GM18507 (cell line): ENCODE measurements at regions not wholly inside any gene's neighbourhood (a gene's known extent, or its start where the extent isn't known, plus 50 kb on each side); places are given as distances from the start of the nearest gene placed in this dataset.

Experiments
- DNase-seq: peaks from one replicate; pipeline ENCODE4 v3.0.0; 2011; ENCODE audit warnings: low read depth; ENCODE audit not compliant: insufficient read length; ENCODE audit errors: extremely low spot score
- FAIRE-seq: peaks from 2 replicates; lab custom pipeline; 2011; peaks lifted over from hg19 to GRCh38; lab: Jason Lieb, UNC

GRCh38 chr13:72399351-72399750 is 328.1 kb downstream of the MZT1 start:
- no peak for FAIRE-seq

GRCh38 chr13:72397265-72397664 is 330.2 kb downstream of the MZT1 start:
- FAIRE-seq, result no peak
- no peak for DNase-seq

More at GRCh38 chr13:72399351-72399750, 328.1 kb downstream of the MZT1 start:
- DNase-seq, result no peak

- no peak for DNase-seq
- FAIRE-seq, result no peak
Observed at GRCh38 chr13:72390909-72391308, 336.5 kb downstream of the MZT1 start.

GRCh38 chr13:72386138-72386684 is 341.2 kb downstream of the MZT1 start:
- DNase-seq, result no peak
- FAIRE-seq, result no peak

DNA sequence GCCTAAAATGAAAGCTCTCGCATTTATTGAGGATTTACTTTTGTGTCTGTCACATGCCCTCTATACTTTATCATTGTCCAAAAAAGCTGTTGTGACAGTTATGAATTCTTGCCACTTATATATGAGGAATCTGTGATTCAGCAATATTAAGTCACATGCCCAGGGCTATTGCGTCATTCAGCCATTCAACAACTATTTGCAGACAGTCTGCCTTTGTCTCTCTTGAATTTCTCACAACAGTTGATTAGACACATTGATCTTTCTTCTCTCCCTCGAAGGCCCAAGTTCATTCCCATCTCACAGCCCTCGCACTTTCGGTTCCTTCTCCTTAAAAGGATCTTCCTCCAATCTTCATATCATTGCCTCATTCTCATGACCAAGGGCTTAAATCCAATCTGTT is 342.6 kb downstream of the MZT1 start:
- DNase-seq (no peak), FAIRE-seq (no peak)

DNA sequence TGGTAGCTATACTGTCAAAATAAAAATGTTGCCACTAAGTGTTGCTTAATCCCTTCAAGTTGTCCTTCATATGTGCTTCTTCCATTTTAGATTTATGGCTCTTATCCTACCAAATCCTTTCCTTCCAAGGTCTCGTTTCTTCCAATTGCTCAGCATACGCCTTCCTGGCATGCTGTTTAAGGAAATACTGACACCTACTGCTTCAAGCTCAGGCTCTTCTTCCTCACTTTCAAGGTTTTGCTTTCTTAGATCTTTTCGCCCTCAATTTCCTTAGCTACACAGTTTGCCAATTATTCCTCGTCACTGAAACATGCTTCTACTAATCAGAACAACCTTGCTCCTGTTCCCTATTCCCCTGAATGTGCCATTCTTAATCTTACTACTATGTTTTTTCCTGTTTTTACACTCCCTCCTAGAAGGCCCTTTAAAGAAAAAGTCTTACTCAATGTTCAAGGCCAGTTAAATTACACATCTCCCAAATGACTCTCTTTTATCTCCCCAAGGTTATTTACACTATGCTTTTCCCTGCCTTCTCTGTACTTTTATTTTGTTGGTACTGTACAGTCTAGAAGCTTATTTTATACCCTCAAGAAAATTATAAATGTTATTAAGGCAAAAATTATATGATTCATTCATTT is 343.1 kb downstream of the MZT1 start:
- no peak for DNase-seq
- FAIRE-seq, result no peak

DNA sequence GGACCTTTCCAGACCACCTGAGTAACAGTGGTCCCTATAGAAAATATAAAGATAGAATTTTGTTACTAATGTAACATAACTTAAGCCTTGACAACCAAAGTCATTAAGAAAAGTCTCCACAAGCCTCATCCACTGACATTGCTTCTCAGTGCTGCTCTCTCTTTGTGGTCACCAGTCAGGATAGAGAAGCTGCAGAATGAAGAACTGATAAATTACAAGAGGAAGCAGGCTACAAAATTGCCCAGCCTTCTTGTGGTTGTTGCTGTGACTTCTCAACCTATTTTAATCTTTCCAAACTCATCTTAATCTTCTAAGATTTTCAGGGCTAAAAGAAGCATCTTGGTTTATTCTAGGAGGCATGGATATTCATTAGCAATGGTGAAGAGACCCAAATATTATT is 343.8 kb downstream of the MZT1 start:
- FAIRE-seq, result no peak
- DNase-seq, result no peak

GRCh38 chr13:72379581-72379980 is 347.8 kb downstream of the MZT1 start:
- FAIRE-seq, result no peak
- no peak for DNase-seq

DNA sequence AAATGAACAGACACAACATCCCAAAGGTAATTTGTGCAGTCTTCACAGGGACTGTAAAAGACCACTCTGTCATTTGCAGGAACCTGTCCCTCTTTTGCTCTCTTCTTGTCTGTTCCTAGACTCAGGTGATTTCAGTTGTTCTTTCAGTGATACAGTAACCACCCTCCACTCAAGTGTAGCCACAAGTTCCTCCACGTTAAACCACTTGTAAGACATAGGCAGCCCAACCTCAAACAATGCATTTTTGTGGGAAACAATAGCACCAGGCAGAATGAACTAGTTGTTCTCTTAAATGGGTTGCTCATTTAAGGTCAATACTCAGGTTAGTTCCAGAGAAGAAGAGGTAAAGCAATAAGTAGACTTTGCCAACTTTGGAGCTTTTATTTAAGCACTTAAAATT is 359.4 kb downstream of the MZT1 start:
- no peak for FAIRE-seq
- DNase-seq, result no peak

DNA sequence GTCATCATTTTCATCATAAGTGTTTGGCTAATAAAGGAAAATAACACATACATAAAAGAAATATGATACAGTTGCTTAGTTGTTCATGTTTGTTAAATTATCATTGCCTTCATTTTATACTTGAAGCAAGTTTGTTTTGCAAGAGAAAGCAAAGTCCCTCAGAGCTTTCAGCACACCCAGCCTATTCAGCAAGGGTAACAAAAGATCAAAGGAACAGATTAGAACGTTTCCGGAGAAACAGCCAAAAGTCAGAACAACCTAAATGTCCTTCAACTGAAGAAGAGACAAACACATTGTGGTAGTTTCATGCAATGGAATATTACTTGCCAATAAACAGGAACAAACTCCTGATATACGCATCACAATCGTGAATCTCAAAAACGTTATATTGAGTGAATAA is 380.7 kb downstream of the MZT1 start:
- DNase-seq (no peak), FAIRE-seq (no peak)

DNA sequence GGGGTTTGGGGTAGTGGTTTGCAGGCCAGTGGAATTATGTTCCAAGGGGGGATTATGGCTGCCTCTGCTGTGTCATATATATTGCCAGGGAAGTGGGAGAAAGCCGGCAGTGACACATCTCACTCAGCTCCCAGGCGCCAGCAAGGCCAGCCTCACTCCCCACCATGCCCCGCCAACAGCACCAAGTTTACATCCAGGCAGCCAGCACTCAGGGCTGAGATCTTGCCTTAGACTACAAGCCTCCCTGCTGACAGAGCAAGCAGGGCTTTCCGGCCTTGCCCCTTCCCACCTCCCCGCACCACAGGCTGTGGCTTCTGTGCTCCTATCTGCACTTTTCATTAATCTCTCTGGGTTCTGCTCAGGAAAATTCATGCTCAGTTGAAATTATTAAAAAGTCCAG is 385.1 kb downstream of the MZT1 start:
- FAIRE-seq (no peak), DNase-seq (no peak)

DNA sequence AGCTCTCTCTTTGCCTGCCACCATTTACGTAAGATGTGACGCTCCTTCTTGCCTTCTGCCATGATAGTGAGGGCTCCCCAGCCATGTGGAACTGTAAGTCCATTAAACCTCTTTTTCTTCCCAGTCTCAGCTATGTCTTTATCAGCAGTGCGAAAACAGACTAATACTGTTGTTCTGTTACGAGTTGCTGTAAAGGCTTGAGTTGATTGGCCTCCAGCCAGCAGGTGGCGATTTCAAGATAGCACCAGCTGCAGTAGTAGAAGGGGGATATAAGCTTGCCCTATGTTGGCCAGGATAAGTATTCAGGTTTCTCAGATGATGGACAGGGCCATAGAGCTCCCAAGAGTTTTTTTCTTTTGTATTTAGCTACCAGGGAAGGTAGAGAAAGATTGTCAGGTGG is 385.5 kb downstream of the MZT1 start:
- no peak for FAIRE-seq
- DNase-seq, result no peak

- FAIRE-seq, result no peak
Observed at GRCh38 chr13:72317346-72318109, 409.9 kb downstream of the MZT1 start.

GRCh38 chr13:72316716-72317115 is 410.7 kb downstream of the MZT1 start:
- DNase-seq (no peak), FAIRE-seq (no peak)

More at GRCh38 chr13:72317346-72318109, 409.9 kb downstream of the MZT1 start:
- no peak for DNase-seq

DNA sequence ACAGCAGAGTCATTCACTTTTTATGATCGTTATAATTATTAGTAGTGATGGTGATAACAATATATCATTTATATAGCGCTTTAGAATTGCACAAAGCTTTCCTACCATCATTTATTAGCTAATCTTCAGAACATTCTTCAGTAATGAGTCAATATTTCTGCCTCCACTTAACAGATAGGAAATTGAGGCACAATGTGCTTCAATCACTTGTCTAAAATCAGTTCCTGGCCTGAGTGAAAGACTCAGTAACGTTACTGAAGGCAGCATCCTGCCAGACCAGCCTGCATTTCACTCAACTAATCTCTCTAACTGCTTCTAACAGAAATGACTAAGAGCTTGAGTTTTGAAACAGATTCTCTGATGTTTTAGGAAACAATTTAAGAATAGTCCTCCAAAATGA is 412.1 kb downstream of the MZT1 start:
- FAIRE-seq (no peak), DNase-seq (no peak)

DNA sequence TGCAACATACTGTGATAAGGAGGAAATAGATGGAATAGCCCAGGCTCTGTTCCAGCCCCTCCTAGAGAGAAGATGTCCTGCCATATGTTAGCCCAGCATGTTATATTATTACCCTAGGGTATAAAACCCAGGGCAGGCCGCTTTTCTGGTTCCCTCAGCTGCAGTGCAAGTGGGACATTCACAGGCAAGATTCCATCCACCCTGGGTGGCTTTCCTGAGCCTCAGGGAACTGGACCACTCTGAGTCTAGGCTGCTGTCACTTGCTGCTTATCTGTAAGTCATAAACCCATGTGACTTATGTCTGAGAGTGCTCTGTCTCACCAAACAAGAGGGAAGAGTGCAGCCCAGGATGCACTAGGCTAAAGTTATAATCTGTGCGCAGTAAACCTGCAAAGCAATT is 413.2 kb downstream of the MZT1 start:
- FAIRE-seq (no peak), DNase-seq (no peak)

DNA sequence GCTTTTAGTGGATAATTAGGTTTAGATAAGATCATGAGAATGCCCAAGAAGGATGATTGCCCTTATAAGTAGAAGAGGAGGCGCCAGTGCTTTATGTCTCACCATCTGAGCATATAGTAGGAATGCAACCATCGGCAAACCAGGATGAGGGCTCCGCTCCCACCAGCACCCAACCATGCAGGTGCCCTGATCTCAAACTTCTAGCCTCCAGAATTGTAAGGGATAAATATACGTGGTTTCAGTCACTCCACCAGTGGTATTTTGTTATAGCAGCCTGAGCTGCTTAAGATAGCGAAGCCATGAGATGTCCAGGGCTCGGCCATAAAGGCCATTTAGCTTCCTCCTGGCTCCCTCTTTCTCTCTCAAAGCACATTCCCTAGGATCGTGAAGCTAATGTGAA is 413.9 kb downstream of the MZT1 start:
- no peak for FAIRE-seq

GRCh38 chr13:72303941-72304746 is 423.3 kb downstream of the MZT1 start:
- DNase-seq, result no peak
- no peak for FAIRE-seq

More for the DNA sequence above, 413.9 kb downstream of the MZT1 start:
- DNase-seq, result no peak

DNA sequence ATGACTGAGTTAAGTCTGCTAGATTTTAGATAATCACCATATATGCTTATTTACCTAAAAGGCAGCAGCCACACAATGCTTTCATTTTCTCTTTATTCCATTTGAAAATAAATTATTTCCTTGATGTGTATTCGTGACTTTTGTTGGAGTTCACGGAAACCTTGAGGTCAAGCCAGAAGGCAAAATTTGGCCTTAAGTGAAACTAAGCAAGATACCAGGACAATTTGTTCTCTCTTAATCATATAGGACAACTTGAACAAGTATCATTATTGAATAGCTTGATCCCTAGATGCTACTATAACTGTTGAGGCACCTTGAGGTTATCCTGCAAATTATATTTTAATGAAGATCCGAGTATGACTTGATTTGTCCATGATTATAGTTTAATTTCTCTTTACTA is 429.2 kb upstream of the DACH1 start:
- no peak for DNase-seq
- no peak for FAIRE-seq

DNA sequence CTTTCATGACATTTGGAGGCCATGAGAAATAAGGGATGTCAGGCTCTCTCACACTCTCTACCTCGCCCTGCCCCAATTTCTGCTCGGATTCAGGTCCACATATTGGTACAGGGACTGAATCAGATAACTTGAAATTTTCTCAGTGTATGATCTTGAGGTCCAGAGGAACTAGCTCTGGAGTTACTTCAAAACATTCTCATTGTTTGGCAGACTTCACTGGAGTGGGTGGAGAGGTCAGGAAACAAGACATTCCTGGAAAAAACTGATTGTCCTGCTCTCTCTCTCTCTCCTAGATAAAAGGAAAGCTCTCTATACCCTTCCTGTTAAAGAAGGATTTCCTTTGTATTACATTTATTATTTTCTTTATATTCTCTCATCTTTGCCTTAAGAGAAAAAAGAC is 428.1 kb upstream of the DACH1 start:
- no peak for DNase-seq
- no peak for FAIRE-seq
